Fibroblast of villous mesenchyme (primary cell): ENCODE measurements at regions not wholly inside any gene's neighbourhood (a gene's known extent, or its start where the extent isn't known, plus 50 kb on each side); places are given as distances from the start of the nearest gene placed in this dataset.

Experiments
- DNase-seq: peaks from one replicate; pipeline ENCODE4 v3.0.0-alpha.2; 2010; ENCODE audit warnings: low read depth
- H3K4me3 ChIP-seq: 2 replicates; pipeline ENCODE4 v1.5.1; 2011; ENCODE audit warnings: low read depth, mild to moderate bottlenecking, low read length
- TF ChIP-seq, protein P1 (sequence below): IDR thresholded peaks from 2 replicates; pipeline ENCODE4 v1.5.1; 2012; ENCODE audit warnings: low read depth, mild to moderate bottlenecking, low read length; ENCODE audit not compliant: insufficient read depth

DNA sequence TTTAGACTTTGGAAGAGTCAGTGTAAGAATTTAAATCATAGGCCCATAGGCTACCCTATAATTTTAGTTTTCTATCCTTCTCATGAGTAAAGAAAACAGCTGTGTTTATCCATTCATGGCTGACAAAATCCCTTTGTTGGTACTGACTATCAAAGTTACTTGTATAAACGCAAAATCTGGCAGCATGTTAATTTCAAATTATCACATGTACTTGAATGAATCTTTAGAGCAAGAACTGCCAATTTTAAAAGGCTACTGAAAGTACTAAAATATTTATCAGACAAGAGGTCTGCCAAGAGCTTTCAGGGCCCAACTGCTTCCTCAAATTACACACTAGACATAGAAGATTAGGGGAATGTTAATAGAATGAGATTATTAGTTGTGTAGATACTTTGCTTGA lies 66.6 kb downstream of the MYL12B start:
- H3K4me3 ChIP-seq: no peak overlapping the region
- no peak for DNase-seq
- TF ChIP-seq, protein P1, sequence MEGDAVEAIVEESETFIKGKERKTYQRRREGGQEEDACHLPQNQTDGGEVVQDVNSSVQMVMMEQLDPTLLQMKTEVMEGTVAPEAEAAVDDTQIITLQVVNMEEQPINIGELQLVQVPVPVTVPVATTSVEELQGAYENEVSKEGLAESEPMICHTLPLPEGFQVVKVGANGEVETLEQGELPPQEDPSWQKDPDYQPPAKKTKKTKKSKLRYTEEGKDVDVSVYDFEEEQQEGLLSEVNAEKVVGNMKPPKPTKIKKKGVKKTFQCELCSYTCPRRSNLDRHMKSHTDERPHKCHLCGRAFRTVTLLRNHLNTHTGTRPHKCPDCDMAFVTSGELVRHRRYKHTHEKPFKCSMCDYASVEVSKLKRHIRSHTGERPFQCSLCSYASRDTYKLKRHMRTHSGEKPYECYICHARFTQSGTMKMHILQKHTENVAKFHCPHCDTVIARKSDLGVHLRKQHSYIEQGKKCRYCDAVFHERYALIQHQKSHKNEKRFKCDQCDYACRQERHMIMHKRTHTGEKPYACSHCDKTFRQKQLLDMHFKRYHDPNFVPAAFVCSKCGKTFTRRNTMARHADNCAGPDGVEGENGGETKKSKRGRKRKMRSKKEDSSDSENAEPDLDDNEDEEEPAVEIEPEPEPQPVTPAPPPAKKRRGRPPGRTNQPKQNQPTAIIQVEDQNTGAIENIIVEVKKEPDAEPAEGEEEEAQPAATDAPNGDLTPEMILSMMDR: no peak

DNA sequence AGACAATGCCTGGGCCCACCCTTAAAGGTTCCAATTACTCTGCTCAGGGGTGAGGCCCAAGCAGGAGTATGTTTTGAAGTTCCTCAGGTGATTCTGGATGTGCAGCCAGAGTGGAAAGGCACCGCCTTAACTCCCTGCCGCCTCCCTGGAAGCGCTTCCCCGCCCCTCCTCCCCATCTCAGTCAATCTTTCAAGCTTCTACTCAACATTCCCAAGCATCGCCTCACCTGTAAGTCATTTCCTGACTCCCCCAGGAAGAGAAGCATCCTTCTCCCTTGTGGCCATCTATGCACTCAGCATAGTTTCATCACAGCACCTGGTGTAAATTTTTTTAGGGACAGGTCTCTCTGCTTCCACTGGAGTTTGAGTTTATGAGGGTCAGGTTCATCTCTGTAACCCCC lies 67.5 kb downstream of the MYL12B start:
- DNase-seq: no peak
- no peak overlapping the region for H3K4me3 ChIP-seq
- TF ChIP-seq, protein P1: no peak

DNA sequence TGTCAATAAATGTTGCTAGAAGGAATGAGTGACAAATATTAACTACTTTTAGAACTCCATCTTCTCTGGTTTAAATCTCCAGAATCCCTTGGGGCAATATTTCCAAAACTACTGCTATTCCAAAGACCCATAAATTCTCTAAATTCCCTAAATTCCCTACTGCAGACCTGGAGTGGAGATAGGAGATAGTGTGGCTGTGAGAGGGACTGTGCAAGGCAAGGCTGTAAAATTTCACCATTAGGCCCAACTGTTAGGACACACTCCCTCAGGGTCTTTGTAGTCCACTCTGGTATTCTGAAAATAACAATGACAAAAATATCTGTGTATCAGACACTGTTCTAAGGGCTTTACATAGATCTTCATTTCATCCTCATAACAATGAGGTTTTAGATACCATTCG lies 67.9 kb downstream of the MYL12B start:
- TF ChIP-seq, protein P1: no peak

DNA sequence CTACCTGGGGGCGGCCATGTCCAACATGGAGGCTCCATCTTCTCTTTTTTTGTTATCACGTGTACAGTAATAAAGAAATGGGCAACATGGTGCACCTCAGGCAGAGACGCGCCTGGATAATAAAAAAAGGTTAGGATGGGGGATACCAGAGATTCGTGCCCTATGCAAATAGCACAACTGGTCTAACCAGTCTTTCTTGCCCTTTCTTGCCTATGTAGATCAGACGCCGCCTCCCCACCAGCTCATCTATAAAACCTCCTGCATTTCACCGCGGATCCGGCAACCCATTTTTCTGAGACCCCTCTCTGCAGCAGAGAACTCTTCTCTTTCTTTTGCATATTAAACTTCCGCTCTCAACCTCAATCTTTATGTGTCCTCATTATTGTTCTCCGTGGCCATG lies 68.7 kb downstream of the MYL12B start:
- TF ChIP-seq, protein P1: no peak
- DNase-seq: no peak
- H3K4me3 ChIP-seq: no peak overlapping the region

More for the DNA sequence above, 67.9 kb downstream of the MYL12B start:
- H3K4me3 ChIP-seq: no peak overlapping the region
- no peak for DNase-seq

DNA sequence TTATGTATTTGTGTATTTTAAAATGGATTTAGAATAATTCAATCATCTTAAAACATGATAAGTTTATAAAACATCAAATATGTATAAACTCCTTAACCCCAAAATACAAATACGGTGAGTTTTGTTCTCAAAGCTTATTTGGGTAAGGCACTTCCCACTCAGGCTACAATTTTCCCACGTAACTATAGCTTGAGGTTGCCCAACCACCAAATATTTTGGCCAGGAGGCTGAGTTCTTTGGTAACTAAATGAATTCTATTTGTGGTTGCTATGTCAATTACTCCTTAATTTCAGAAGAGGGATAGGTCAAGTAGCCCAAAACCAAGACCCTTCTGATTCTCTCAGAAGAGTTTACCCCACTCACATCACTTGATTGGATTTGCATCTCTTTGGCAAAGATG lies 70.4 kb downstream of the MYL12B start:
- no peak overlapping the region for H3K4me3 ChIP-seq
- TF ChIP-seq, protein P1: no peak
- DNase-seq: peak; percentile 44

DNA sequence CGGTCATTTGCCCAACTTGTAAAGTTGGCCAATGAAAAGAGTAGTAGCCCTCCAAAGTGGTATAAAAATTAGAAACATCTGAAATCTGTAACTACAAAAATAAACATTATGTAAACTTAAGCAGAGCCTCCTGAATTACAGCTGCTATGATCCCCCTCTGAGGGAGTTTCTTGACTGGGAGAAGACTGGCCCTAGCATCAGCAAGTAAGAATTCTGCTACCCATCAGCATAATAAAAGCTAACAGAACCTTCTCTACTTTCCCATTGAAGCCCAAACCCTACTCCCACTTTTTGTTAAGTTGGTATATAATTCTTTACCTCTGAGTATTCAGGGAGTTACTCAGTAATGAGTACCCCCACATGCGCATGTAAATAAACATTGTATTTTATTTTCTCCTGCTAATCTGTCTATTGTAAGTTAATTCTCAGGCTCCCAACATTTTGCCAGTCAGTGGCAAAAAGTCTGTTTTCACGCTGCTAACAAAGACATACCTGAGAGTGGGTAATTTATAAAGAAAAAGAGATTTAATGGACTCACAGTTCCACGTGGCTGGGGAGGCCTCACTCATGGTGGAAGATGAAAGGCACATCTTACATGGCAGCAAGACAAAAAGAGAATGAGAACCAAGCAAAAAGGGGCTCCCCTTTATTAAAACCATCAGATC lies 71.3 kb downstream of the MYL12B start:
- H3K4me3 ChIP-seq: no peak overlapping the region
- TF ChIP-seq, protein P1: no peak
- DNase-seq: no peak

DNA sequence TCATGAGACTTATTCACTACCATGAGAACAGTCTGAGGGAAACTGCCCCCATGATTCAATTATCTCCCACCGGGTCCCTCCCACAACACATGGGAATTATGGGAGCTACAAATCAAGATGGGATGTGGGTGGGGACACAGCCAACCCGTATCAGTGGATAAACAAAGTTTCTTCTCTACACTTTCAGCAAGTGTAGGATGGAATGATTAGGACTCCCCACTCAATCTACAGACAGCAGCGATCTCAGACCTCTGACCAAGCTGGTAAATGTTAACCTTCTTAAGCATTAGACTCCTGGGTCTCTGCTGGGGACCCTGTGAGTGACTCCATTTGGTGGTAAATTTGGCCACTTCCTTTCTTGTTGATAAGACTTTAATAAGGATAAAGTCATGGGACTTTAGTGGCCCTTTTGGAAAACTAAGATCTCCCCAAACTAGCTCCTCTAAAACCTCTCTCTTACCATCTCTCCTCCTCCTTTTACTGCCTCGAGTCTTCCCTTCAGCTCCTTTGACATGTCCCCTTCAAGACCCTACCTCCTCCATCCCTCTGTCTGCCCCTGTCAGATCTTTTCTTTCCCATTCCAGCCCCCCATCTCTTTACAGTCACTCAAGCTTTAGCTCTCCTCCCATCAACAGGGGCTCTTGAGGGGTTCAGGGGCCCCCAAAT lies 71.9 kb downstream of the MYL12B start:
- no peak for DNase-seq
- TF ChIP-seq, protein P1: no peak
- no peak overlapping the region for H3K4me3 ChIP-seq
